HEK293 (cell line): ENCODE measurements at regions not wholly inside any gene's neighbourhood (a gene's known extent, or its start where the extent isn't known, plus 50 kb on each side); places are given as distances from the start of the nearest gene placed in this dataset.

Source experiments
- CTCF ChIA-PET: fragments of 350-600 bp; formaldehyde crosslinking; extraction: SDS; loops from one replicate; lab custom pipeline; 2021; ENCODE audit warnings: antibody characterized with exemption; lab: Yijun Ruan, JAX
- POLR2A ChIA-PET: fragments of 300-600 bp; formaldehyde crosslinking; extraction: SDS; loops from one replicate; lab custom pipeline; 2020; ENCODE audit warnings: antibody characterized with exemption, inconsistent platforms; lab: Yijun Ruan, JAX
- H3K27ac ChIP-seq: fragments of 200-500 bp; sonication (Bioruptor generic); 2 replicates; pipeline ENCODE4 v1.5.1; 2014; ENCODE audit warnings: low read depth, low read length, control low read depth, inconsistent platforms; ENCODE audit errors: extremely low read depth
- H3K36me3 ChIP-seq, 2 experiments: fragments of 200-500 bp in 1 of 2; sonication (Bioruptor generic) in 1 of 2; 1 replicate in 1 of 2; 2 replicates in 1 of 2; pipeline ENCODE4 v1.5.1; 2014 to 2017; ENCODE audit warnings: inconsistent platforms in 2 of 2, low read length in 2 of 2; ENCODE audit not compliant: control insufficient read depth in 2 of 2, insufficient read depth in 1 of 2
- H3K4me1 ChIP-seq: fragments of 200-500 bp; sonication (Bioruptor generic); 2 replicates; pipeline ENCODE4 v1.5.1; 2014; ENCODE audit warnings: mild to moderate bottlenecking, low read length, inconsistent platforms; ENCODE audit not compliant: control insufficient read depth, insufficient read depth
- H3K4me3 ChIP-seq: 2 replicates; pipeline ENCODE4 v1.5.1; 2011; ENCODE audit warnings: low read depth, mild to moderate bottlenecking, control low read depth, low read length, moderate library complexity
- H3K9me3 ChIP-seq: fragments of 200-500 bp; sonication (Bioruptor generic); 2 replicates; pipeline ENCODE4 v1.5.1; 2014; ENCODE audit warnings: low read depth, low read length, inconsistent platforms; ENCODE audit not compliant: control insufficient read depth, insufficient read depth
- GFI1B ChIP-seq: fragments of 450-650 bp; formaldehyde crosslinking; IDR thresholded peaks from 2 replicates; pipeline ENCODE4 v1.5.1; 2016; ENCODE audit warnings: missing biosample characterization, missing genetic modification characterization
- HOXD13 ChIP-seq: sonication (generic); formaldehyde crosslinking; IDR thresholded peaks from 2 replicates; pipeline ENCODE4 v1.8.0; 2022; ENCODE audit warnings: missing genetic modification reagents, borderline replicate concordance
- KLF10 ChIP-seq: fragments of 450-650 bp; IDR thresholded peaks from 2 replicates; pipeline ENCODE4 v1.5.1; 2018; ENCODE audit warnings: missing biosample characterization, mild to moderate bottlenecking, missing genetic modification characterization
- MEIS1 ChIP-seq: sonication (generic); formaldehyde crosslinking; IDR thresholded peaks from 2 replicates; pipeline ENCODE4 v1.8.1; 2022; ENCODE audit warnings: missing genetic modification reagents, mild to moderate bottlenecking, borderline replicate concordance
- MZF1 ChIP-seq: fragments of 450-650 bp; formaldehyde crosslinking; IDR thresholded peaks from 2 replicates; pipeline ENCODE4 v1.5.1; 2017; ENCODE audit warnings: missing biosample characterization, missing genetic modification characterization, borderline replicate concordance
- PBX3 ChIP-seq: sonication (generic); formaldehyde crosslinking; IDR thresholded peaks from 2 replicates; pipeline ENCODE4 v1.8.1; 2022; ENCODE audit warnings: mild to moderate bottlenecking, moderate library complexity, missing genetic modification reagents
- PRDM6 ChIP-seq: fragments of 450-650 bp; formaldehyde crosslinking; IDR thresholded peaks from 2 replicates; pipeline ENCODE4 v1.5.1; 2017; ENCODE audit warnings: missing biosample characterization, missing genetic modification characterization
- REST ChIP-seq: fragments of 450-650 bp; formaldehyde crosslinking; IDR thresholded peaks from 2 replicates; pipeline ENCODE4 v1.5.1; 2016; ENCODE audit warnings: missing biosample characterization, missing genetic modification characterization
- SCRT2 ChIP-seq: fragments of 450-650 bp; formaldehyde crosslinking; IDR thresholded peaks from 2 replicates; pipeline ENCODE4 v1.5.1; 2016; ENCODE audit warnings: missing biosample characterization, missing genetic modification characterization
- TRIM28 ChIP-seq: IDR thresholded peaks from 2 replicates; pipeline ENCODE4 v1.6.1; 2011; ENCODE audit warnings: low read length, control low read depth, borderline replicate concordance
- ZBTB8A ChIP-seq: fragments of 450-650 bp; formaldehyde crosslinking; IDR thresholded peaks from 2 replicates; pipeline ENCODE4 v1.5.1; 2016; ENCODE audit warnings: missing biosample characterization, missing genetic modification characterization
- ZEB2 ChIP-seq: fragments of 450-650 bp; formaldehyde crosslinking; IDR thresholded peaks from 2 replicates; pipeline ENCODE4 v1.5.1; 2016; ENCODE audit warnings: missing biosample characterization, missing genetic modification characterization
- ZFHX2 ChIP-seq: fragments of 450-650 bp; formaldehyde crosslinking; conservative IDR thresholded peaks from 2 replicates; pipeline ENCODE4 v1.5.1; 2016; ENCODE audit warnings: missing biosample characterization, missing genetic modification characterization
- ZNF133 ChIP-seq: fragments of 450-650 bp; formaldehyde crosslinking; IDR thresholded peaks from 2 replicates; pipeline ENCODE4 v1.5.1; 2016; ENCODE audit warnings: missing biosample characterization, missing genetic modification characterization
- ZNF155 ChIP-seq: fragments of 450-650 bp; formaldehyde crosslinking; IDR thresholded peaks from 2 replicates; pipeline ENCODE4 v1.5.1; 2016; ENCODE audit warnings: missing biosample characterization, missing genetic modification characterization
- ZNF18 ChIP-seq: fragments of 450-650 bp; formaldehyde crosslinking; IDR thresholded peaks from 2 replicates; pipeline ENCODE4 v1.5.1; 2016; ENCODE audit warnings: missing biosample characterization, missing genetic modification characterization
- ZNF341 ChIP-seq: fragments of 450-650 bp; formaldehyde crosslinking; IDR thresholded peaks from 2 replicates; pipeline ENCODE4; 2016; ENCODE audit warnings: low read depth, missing biosample characterization, missing genetic modification characterization
- ZNF433 ChIP-seq: fragments of 450-650 bp; formaldehyde crosslinking; IDR thresholded peaks from 2 replicates; pipeline ENCODE4 v1.5.1; 2016; ENCODE audit warnings: missing biosample characterization, missing genetic modification characterization, low read depth
- ZNF518A ChIP-seq: fragments of 450-650 bp; formaldehyde crosslinking; conservative IDR thresholded peaks from 2 replicates; pipeline ENCODE4 v1.5.1; 2016; ENCODE audit warnings: low read depth, missing biosample characterization, missing genetic modification characterization
- ZNF558 ChIP-seq: fragments of 450-650 bp; formaldehyde crosslinking; IDR thresholded peaks from 2 replicates; pipeline ENCODE4 v1.5.1; 2016; ENCODE audit warnings: missing biosample characterization, missing genetic modification characterization
- ZNF600 ChIP-seq: fragments of 450-650 bp; formaldehyde crosslinking; IDR thresholded peaks from 2 replicates; pipeline ENCODE4 v1.5.1; 2016; ENCODE audit warnings: missing biosample characterization, missing genetic modification characterization
- ZNF621 ChIP-seq: fragments of 450-650 bp; formaldehyde crosslinking; IDR thresholded peaks from 2 replicates; pipeline ENCODE4 v1.5.1; 2017; ENCODE audit warnings: missing biosample characterization, missing genetic modification characterization
- ZNF626 ChIP-seq: fragments of 450-650 bp; sonication (Bioruptor Pico); formaldehyde crosslinking; IDR thresholded peaks from 2 replicates; pipeline ENCODE4 v1.5.1; 2018; ENCODE audit warnings: missing biosample characterization, missing genetic modification characterization, inconsistent platforms
- ZNF658 ChIP-seq: fragments of 450-650 bp; formaldehyde crosslinking; IDR thresholded peaks from 2 replicates; pipeline ENCODE4; 2016; ENCODE audit warnings: missing biosample characterization, missing genetic modification characterization
- ZNF660 ChIP-seq: fragments of 450-650 bp; IDR thresholded peaks from 2 replicates; pipeline ENCODE4 v1.5.1; 2018; ENCODE audit warnings: missing biosample characterization, mild to moderate bottlenecking, missing genetic modification characterization
- ZNF664 ChIP-seq: fragments of 450-650 bp; formaldehyde crosslinking; IDR thresholded peaks from 2 replicates; pipeline ENCODE4 v1.5.1; 2016; ENCODE audit warnings: missing biosample characterization, missing genetic modification characterization

- ChIA-PET POLR2A (interaction anchor here (0.6 kb wide), 1 partner anchor 487 kb away, joined by 6 read pairs; no protein-coding TSS in a partner anchor), CTCF (interaction anchor here (0.5 kb wide), 1 partner anchor 796 kb away, joined by 3 read pairs; no protein-coding TSS in a partner anchor)
- Histone ChIP-seq H3K4me1 (no peaks in the 10 kb centered on the region), H3K27ac (no peak overlapping the region), H3K4me3 (no peak overlapping the region), H3K36me3 (no peaks in the 10 kb centered on the region), H3K9me3 (no peaks in the 10 kb centered on the region)
- TF ChIP-seq ZNF155 (tag by site-specific recombination) (no peak), ZNF433 (tag by site-specific recombination) (no peak), ZNF18 (tag by site-specific recombination) (no peak), REST (tag by site-specific recombination) (no peak), ZNF658 (tag by site-specific recombination) (no peak), TRIM28 (no peak), SCRT2 (tag by site-specific recombination) (no peak), ZNF518A (tag by site-specific recombination) (no peak), MZF1 (tag by site-specific recombination) (no peak), ZNF664 (tag by site-specific recombination) (no peak), KLF10 (no peak), PRDM6 (peak; percentile 73), ZEB2 (tag by site-specific recombination) (no peak), ZNF600 (tag by site-specific recombination) (peak; percentile 34; the same call in 1 of the 2 replicates), ZFHX2 (tag by site-specific recombination) (0 out of 2 replicates have a peak, but pooled peaks have one; percentile 13), ZNF133 (no peak), GFI1B (tag by site-specific recombination) (peak; percentile 53; the same call in 1 of the 2 replicates), PBX3 (no peak), ZNF558 (no peak), MEIS1 (CRISPR knock-in tag) (no peak), ZNF621 (tag by site-specific recombination) (no peak), ZNF626 (tag by site-specific recombination) (no peak), ZBTB8A (tag by site-specific recombination) (0 out of 2 replicates have a peak, but pooled peaks have one; percentile 12), HOXD13 (CRISPR knock-in tag) (no peak), ZNF341 (tag by site-specific recombination) (0 out of 2 replicates have a peak, but pooled peaks have one; percentile 12), ZNF660 (no peak)
Measured at GRCh38 chr3:177589911-177590381, 392.7 kb upstream of the TBL1XR1 start.
